SK-N-SH treated with all-trans-retinoic acid at 6 μM for 48 hours (cell line): ENCODE measurements at regions not wholly inside any gene's neighbourhood (a gene's known extent, or its start where the extent isn't known, plus 50 kb on each side); places are given as distances from the start of the nearest gene placed in this dataset.

Source experiments
- CREB5 ChIP-seq: fragments of 250-450 bp; sonication (Bioruptor Pico); IDR thresholded peaks from 2 replicates; pipeline ENCODE4 v1.5.1; 2020; ENCODE audit warnings: low read depth, mild to moderate bottlenecking, moderate library complexity
- GLIS3 ChIP-seq: fragments of 250-450 bp; sonication (Bioruptor Pico); IDR thresholded peaks from 2 replicates; pipeline ENCODE4 v1.5.0; 2020; ENCODE audit warnings: mild to moderate bottlenecking, moderate library complexity

- no peak for TF ChIP-seq GLIS3 (CRISPR knock-in tag)
- TF ChIP-seq CREB5 (CRISPR knock-in tag): no peak
Observed at GRCh38 chr9:38334234-38334633, 58.3 kb upstream of the ALDH1B1 start.
